ENCODE measurements at regions not wholly inside any gene's neighbourhood (a gene's known extent, or its start where the extent isn't known, plus 50 kb on each side); places are given as distances from the start of the nearest gene placed in this dataset.

DNA sequence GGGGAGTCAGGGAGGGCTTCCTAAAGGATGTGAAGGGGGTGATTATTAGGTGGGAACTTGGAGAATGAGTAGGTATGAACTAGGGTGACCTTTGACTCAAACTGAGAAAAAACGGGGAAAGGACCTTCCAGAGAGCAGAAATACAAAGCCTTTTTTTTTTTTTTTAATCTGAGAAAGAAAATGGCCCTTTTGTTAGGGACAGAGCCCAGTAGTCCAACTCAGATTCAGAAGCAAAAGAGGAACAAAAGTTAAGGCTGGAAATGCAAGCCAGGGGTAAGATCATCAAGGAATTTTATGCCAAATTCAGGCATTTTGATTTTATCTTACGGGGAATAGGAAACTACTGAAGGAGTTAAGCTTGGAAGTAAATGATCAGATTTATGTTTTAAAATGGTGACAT, 96.0 kb upstream of the SMYD2 start:
- TF ChIP-seq, protein P1, sequence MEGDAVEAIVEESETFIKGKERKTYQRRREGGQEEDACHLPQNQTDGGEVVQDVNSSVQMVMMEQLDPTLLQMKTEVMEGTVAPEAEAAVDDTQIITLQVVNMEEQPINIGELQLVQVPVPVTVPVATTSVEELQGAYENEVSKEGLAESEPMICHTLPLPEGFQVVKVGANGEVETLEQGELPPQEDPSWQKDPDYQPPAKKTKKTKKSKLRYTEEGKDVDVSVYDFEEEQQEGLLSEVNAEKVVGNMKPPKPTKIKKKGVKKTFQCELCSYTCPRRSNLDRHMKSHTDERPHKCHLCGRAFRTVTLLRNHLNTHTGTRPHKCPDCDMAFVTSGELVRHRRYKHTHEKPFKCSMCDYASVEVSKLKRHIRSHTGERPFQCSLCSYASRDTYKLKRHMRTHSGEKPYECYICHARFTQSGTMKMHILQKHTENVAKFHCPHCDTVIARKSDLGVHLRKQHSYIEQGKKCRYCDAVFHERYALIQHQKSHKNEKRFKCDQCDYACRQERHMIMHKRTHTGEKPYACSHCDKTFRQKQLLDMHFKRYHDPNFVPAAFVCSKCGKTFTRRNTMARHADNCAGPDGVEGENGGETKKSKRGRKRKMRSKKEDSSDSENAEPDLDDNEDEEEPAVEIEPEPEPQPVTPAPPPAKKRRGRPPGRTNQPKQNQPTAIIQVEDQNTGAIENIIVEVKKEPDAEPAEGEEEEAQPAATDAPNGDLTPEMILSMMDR (IDR thresholded peaks at IDR 0.05), result no peak
- TF ChIP-seq POLR2A (IDR thresholded peaks at IDR 0.05) (no peak), EP300 (IDR thresholded peaks at IDR 0.05) (no peak), POLR2AphosphoS5 (IDR thresholded peaks at IDR 0.05) (no peak)

Data from sigmoid colon (tissue), 4 donors.